IMR-90 (cell line): ENCODE measurements at regions not wholly inside any gene's neighbourhood (a gene's known extent, or its start where the extent isn't known, plus 50 kb on each side); places are given as distances from the start of the nearest gene placed in this dataset.

Experiments used
- ATAC-seq: fragments of 200-7000 bp; cut with Tn5 transposase; 2 replicates; pipeline ENCODE4 v1.9.1; 2020; ENCODE audit warnings: low read depth, mild to moderate bottlenecking, moderate library complexity
- BruUV-seq: library from RNA; stranded (reverse); fragments of 400-500 nt; replicated peaks from 2 replicates; lab custom pipeline; 2021; lab: Mats Ljungman, UMichigan
- CTCF ChIA-PET: fragments of 300-600 bp; formaldehyde crosslinking; extraction: SDS; loops from one replicate; lab custom pipeline; 2021; ENCODE audit warnings: antibody characterized with exemption; lab: Yijun Ruan, JAX
- POLR2A ChIA-PET: fragments of 300-600 bp; sonication (Branson Sonifier 250); formaldehyde crosslinking; loops from one replicate; lab custom pipeline; 2022; ENCODE audit warnings: antibody characterized with exemption; ENCODE audit not compliant: unreplicated experiment; lab: Charles Lee
- DNase-seq: peaks from one replicate; pipeline ENCODE4 v3.0.0; 2013
- H2AFZ ChIP-seq: replicated peaks from 2 replicates; pipeline ENCODE3; 2013; ENCODE audit warnings: low read length, mild to moderate bottlenecking; ENCODE audit not compliant: poor library complexity
- H2AK5ac ChIP-seq: 2 replicates; pipeline ENCODE4 v1.6.1; 2013; ENCODE audit warnings: low read depth, low read length, inconsistent platforms
- H2AK9ac ChIP-seq: replicated peaks from 2 replicates; pipeline ENCODE3; 2013; ENCODE audit warnings: mild to moderate bottlenecking, low read depth, low read length, moderate library complexity; ENCODE audit not compliant: poor library complexity
- H2BK120ac ChIP-seq: 2 replicates; pipeline ENCODE4 v1.6.1; 2013; ENCODE audit warnings: low read depth, low read length, inconsistent platforms
- H2BK15ac ChIP-seq: 3 replicates; pipeline ENCODE4 v1.6.1; 2013; ENCODE audit warnings: low read depth, low read length, inconsistent platforms
- H2BK20ac ChIP-seq: 2 replicates; pipeline ENCODE4 v1.6.1; 2013; ENCODE audit warnings: low read depth, mild to moderate bottlenecking, inconsistent platforms, low read length, moderate library complexity
- H2BK5ac ChIP-seq: 2 replicates; pipeline ENCODE4 v1.6.1; 2013; ENCODE audit warnings: mild to moderate bottlenecking, low read depth, low read length, inconsistent platforms; ENCODE audit not compliant: poor library complexity, severe bottlenecking
- H3K14ac ChIP-seq: replicated peaks from 2 replicates; pipeline ENCODE4 v1.6.1; 2013; ENCODE audit warnings: low read depth, low read length, inconsistent platforms
- H3K18ac ChIP-seq: 2 replicates; pipeline ENCODE4 v1.6.1; 2013; ENCODE audit warnings: low read depth, low read length, control low read depth
- H3K23ac ChIP-seq: 2 replicates; pipeline ENCODE4 v1.6.1; 2013; ENCODE audit warnings: low read depth, low read length, inconsistent platforms
- H3K27ac ChIP-seq: 2 replicates; pipeline ENCODE4 v1.5.1; 2013; ENCODE audit warnings: mild to moderate bottlenecking, control low read depth, low read length; ENCODE audit not compliant: insufficient read depth
- H3K27me3 ChIP-seq: 2 replicates; pipeline ENCODE4 v1.6.1; 2013; ENCODE audit warnings: low read length; ENCODE audit not compliant: control insufficient read depth, insufficient read depth
- H3K36me3 ChIP-seq: 2 replicates; pipeline ENCODE4 v1.6.1; 2013; ENCODE audit warnings: low read length, mixed read lengths; ENCODE audit not compliant: control insufficient read depth, insufficient read depth
- H3K4ac ChIP-seq: 2 replicates; pipeline ENCODE4 v1.6.1; 2013; ENCODE audit warnings: low read depth, low read length, inconsistent platforms
- H3K4me1 ChIP-seq: 2 replicates; pipeline ENCODE4 v1.6.1; 2013; ENCODE audit warnings: low read length, mixed read lengths; ENCODE audit not compliant: control insufficient read depth, insufficient read depth
- H3K4me2 ChIP-seq: 2 replicates; pipeline ENCODE4 v1.6.1; 2013; ENCODE audit warnings: low read depth, mild to moderate bottlenecking, control low read depth, low read length, moderate library complexity
- H3K4me3 ChIP-seq: 2 replicates; pipeline ENCODE4 v1.5.1; 2013; ENCODE audit warnings: low read depth, mild to moderate bottlenecking, control low read depth, low read length, moderate library complexity; ENCODE audit not compliant: insufficient read depth
- H3K56ac ChIP-seq: 2 replicates; pipeline ENCODE4 v1.6.1; 2013; ENCODE audit warnings: low read length, inconsistent platforms; ENCODE audit not compliant: insufficient read depth; ENCODE audit errors: extremely low read depth
- H3K79me1 ChIP-seq, 2 experiments: 2 replicates each; pipeline ENCODE4 v1.6.1; 2013; ENCODE audit warnings: low read length in 2 of 2, inconsistent platforms in 1 of 2, low read depth in 1 of 2
- H3K9ac ChIP-seq: 2 replicates; pipeline ENCODE4 v1.6.1; 2013; ENCODE audit warnings: low read depth, low read length, control low read depth
- H3K9me1 ChIP-seq: 2 replicates; pipeline ENCODE4 v1.6.1; 2013; ENCODE audit warnings: low read length, inconsistent platforms; ENCODE audit not compliant: insufficient read depth
- H3K9me3 ChIP-seq: 2 replicates; pipeline ENCODE4 v1.6.1; 2013; ENCODE audit warnings: low read length; ENCODE audit not compliant: control insufficient read depth, insufficient read depth
- H4K20me1 ChIP-seq: 2 replicates; pipeline ENCODE4 v1.6.1; 2013; ENCODE audit warnings: low read length, inconsistent platforms; ENCODE audit not compliant: insufficient read depth
- H4K5ac ChIP-seq: 2 replicates; pipeline ENCODE4 v1.6.1; 2013; ENCODE audit warnings: mild to moderate bottlenecking, low read depth, low read length, control low read depth
- H4K8ac ChIP-seq, 2 experiments: 2 replicates each; pipeline ENCODE4 v1.6.1; 2013; ENCODE audit warnings: low read depth in 2 of 2, low read length in 2 of 2, control low read depth in 1 of 2, inconsistent platforms in 1 of 2
- H4K91ac ChIP-seq: 2 replicates; pipeline ENCODE4 v1.6.1; 2013; ENCODE audit warnings: low read depth, low read length, inconsistent platforms; ENCODE audit not compliant: insufficient read depth
- BHLHE40 ChIP-seq: fragments of 150-350 bp; IDR thresholded peaks from 2 replicates; pipeline ENCODE4 v1.6.1; 2016; ENCODE audit warnings: mild to moderate bottlenecking, low read depth, low read length
- CEBPB ChIP-seq: IDR thresholded peaks from 2 replicates; pipeline ENCODE4 v1.6.1; 2012; ENCODE audit warnings: low read depth, low read length, improper control_type of control experiment
- CHD1 ChIP-seq: IDR thresholded peaks from 2 replicates; pipeline ENCODE4 v1.6.1; 2012; ENCODE audit warnings: low read depth, low read length, improper control_type of control experiment
- CTCF ChIP-seq: conservative IDR thresholded peaks from 2 replicates; pipeline ENCODE4 v1.5.1; 2012; ENCODE audit warnings: mild to moderate bottlenecking, low read depth, low read length, improper control_type of control experiment
- ELK1 ChIP-seq: fragments of 150-350 bp; IDR thresholded peaks from 2 replicates; pipeline ENCODE4 v1.6.1; 2016; ENCODE audit warnings: low read depth, mild to moderate bottlenecking, low read length, moderate library complexity, borderline replicate concordance
- FOS ChIP-seq: fragments of 150-350 bp; IDR thresholded peaks from 2 replicates; pipeline ENCODE4 v1.6.1; 2016; ENCODE audit warnings: low read depth, low read length
- MAFK ChIP-seq: IDR thresholded peaks from 2 replicates; pipeline ENCODE4 v1.6.1; 2012; ENCODE audit warnings: low read depth, low read length, improper control_type of control experiment
- MAZ ChIP-seq: IDR thresholded peaks from 2 replicates; pipeline ENCODE4 v1.6.1; 2012; ENCODE audit warnings: low read depth, mild to moderate bottlenecking, low read length, improper control_type of control experiment, moderate library complexity, borderline replicate concordance
- MXI1 ChIP-seq: IDR thresholded peaks from 2 replicates; pipeline ENCODE4 v1.6.1; 2012; ENCODE audit warnings: low read depth, mild to moderate bottlenecking, low read length, moderate library complexity, borderline replicate concordance
- NFE2L2 ChIP-seq: fragments of 150-350 bp; IDR thresholded peaks from 2 replicates; pipeline ENCODE4 v1.6.1; 2016; ENCODE audit warnings: low read depth, mild to moderate bottlenecking, low read length
- POLR2A ChIP-seq: IDR thresholded peaks from 2 replicates; pipeline ENCODE4 v1.6.1; 2012; ENCODE audit warnings: mild to moderate bottlenecking, low read depth, low read length
- RAD21 ChIP-seq: IDR thresholded peaks from 2 replicates; pipeline ENCODE4 v1.6.1; 2012; ENCODE audit warnings: low read length, improper control_type of control experiment
- RCOR1 ChIP-seq: IDR thresholded peaks from 2 replicates; pipeline ENCODE4 v1.6.1; 2012; ENCODE audit warnings: mild to moderate bottlenecking, low read length, improper control_type of control experiment; ENCODE audit not compliant: insufficient replicate concordance
- RFX5 ChIP-seq: IDR thresholded peaks from 2 replicates; pipeline ENCODE4 v1.8.0; 2012; ENCODE audit warnings: low read depth, mild to moderate bottlenecking, low read length, moderate library complexity
- SMC3 ChIP-seq: fragments of 150-350 bp; IDR thresholded peaks from 2 replicates; pipeline ENCODE4 v1.6.1; 2016; ENCODE audit warnings: low read depth, mild to moderate bottlenecking, antibody characterized with exemption, low read length, moderate library complexity
- USF2 ChIP-seq: fragments of 150-350 bp; IDR thresholded peaks from 2 replicates; pipeline ENCODE4 v1.6.1; 2017; ENCODE audit warnings: mild to moderate bottlenecking, antibody characterized with exemption, low read length, low read depth
- WGBS, 2 experiments: methylation state at CpG; one replicate each; pipeline versions ENCODE4 v1.1.5 to v1.1.7; 2013; ENCODE audit warnings: missing lambda C conversion rate in 2 of 2; ENCODE audit not compliant: insufficient read length in 1 of 2; ENCODE audit errors: extremely low coverage in 2 of 2; 5-methylcytosine and 5-hydroxymethylcytosine counted together
- dilution Hi-C: fragments of 300-500 bp; cut with HindIII; formaldehyde crosslinking; loops from one replicate; pipeline ENCODE4 v1.14.3; 2018; ENCODE audit warnings: low sequenced_read_pairs; ENCODE audit not compliant: unreplicated experiment
- in situ Hi-C: fragments of 300-500 bp; cut with MboI; formaldehyde crosslinking; loops from 3 replicates; pipeline ENCODE4 v1.14.3; 2019; ENCODE audit warnings: low sequenced_read_pairs, inconsistent platforms, mixed read lengths
- intact Hi-C: fragments of 100-400 bp; cut with micrococcal nuclease; formaldehyde crosslinking; loops from 2 replicates; pipeline ENCODE4 v1.10.0; 2022

GRCh38 chr7:84245835-84246234, 51.2 kb upstream of the SEMA3A start:
- DNase-seq (no peak), ATAC-seq (no peak)
- Histone ChIP-seq H3K56ac (no peak overlapping the region), H3K4me1 (peaks cover 6% of the 10 kb centered on the region), H3K18ac (no peak overlapping the region), H3K9me1 (0 out of 2 replicates have a peak, but pooled peaks cover 2% of the 10 kb centered on the region), H3K36me3 (no peaks in the 10 kb centered on the region), H3K27ac (no peak overlapping the region), H3K9ac (no peak overlapping the region), H4K5ac (no peak overlapping the region), H4K20me1 (no peaks in the 10 kb centered on the region), H2BK5ac (no peak overlapping the region), H3K27me3 (no peaks in the 10 kb centered on the region), H2AK5ac (peak overlapping the region; percentile 50; the same call in 1 of the 2 replicates), H3K9me3 (peaks cover 6% of the 10 kb centered on the region), H3K4ac (no peak overlapping the region), H2AK9ac (no peak overlapping the region), H2BK120ac (no peak overlapping the region), H3K4me2 (no peak overlapping the region), H2BK15ac (no peak overlapping the region), H3K14ac (no peak overlapping the region), H4K8ac (no peak overlapping the region), H2BK20ac (no peak overlapping the region), H4K91ac (no peak overlapping the region), H3K4me3 (no peak overlapping the region), H3K79me1 (no peaks in the 10 kb centered on the region), H3K23ac (no peak overlapping the region), H2AFZ (no peak overlapping the region)
- ChIA-PET POLR2A (no interaction called here), CTCF (no interaction called here)
- dilution Hi-C loops (no loop called here), in situ Hi-C loops (no loop called here), intact Hi-C loops (no loop called here)
- no TSS peak for BruUV-seq
- no peak for TF ChIP-seq POLR2A
- TF ChIP-seq SMC3: no peak
- TF ChIP-seq CTCF: no peak
- no peak for TF ChIP-seq MAZ
- TF ChIP-seq NFE2L2: no peak
- no peak for TF ChIP-seq RCOR1
- no peak for TF ChIP-seq BHLHE40
- no peak for TF ChIP-seq CEBPB
- no peak for TF ChIP-seq ELK1
- no peak for TF ChIP-seq CHD1
- no peak for TF ChIP-seq MAFK
- TF ChIP-seq MXI1: no peak
- TF ChIP-seq RAD21: no peak
- no peak for TF ChIP-seq RFX5
- TF ChIP-seq USF2: no peak
- TF ChIP-seq FOS: no peak
- WGBS, 2 experiments: 92% methylated on average over 2 of the region's 5 CpGs; no CpG with 5 or more reads in 1 of the 2 experiments
